Transverse colon (tissue), 4 donors: ENCODE measurements at regions not wholly inside any gene's neighbourhood (a gene's known extent, or its start where the extent isn't known, plus 50 kb on each side); places are given as distances from the start of the nearest gene placed in this dataset.

Experiments used
- DNase-seq: peaks from one replicate; pipeline ENCODE4 v3.0.0-alpha.2; 2019
- H3K27ac ChIP-seq, 4 donors: fragments of 200-600 bp; sonication (generic); 2 replicates each; pipeline ENCODE4 v1.5.1; 2016 to 2018; ENCODE audit warnings: inconsistent platforms in 4 of 4
- H3K27me3 ChIP-seq: fragments of 200-600 bp; sonication (generic); 2 replicates; pipeline ENCODE4 v1.5.1; 2017; ENCODE audit warnings: inconsistent platforms
- H3K36me3 ChIP-seq, 4 donors: fragments of 200-600 bp; sonication (generic); 2 replicates each; pipeline ENCODE4 v1.5.1; 2017 to 2019; ENCODE audit warnings: inconsistent platforms in 4 of 4
- H3K4me1 ChIP-seq, 4 donors: fragments of 200-600 bp; sonication (generic); 2 replicates each; pipeline ENCODE4 v1.5.1; 2017 to 2020; ENCODE audit warnings: inconsistent platforms in 4 of 4
- H3K4me3 ChIP-seq, 4 donors: fragments of 200-600 bp; sonication (generic); 1 replicate in 1 of 4; 2 replicates in 3 of 4; pipeline versions ENCODE4 v1.5.1 to v1.6.1; 2017 to 2019; ENCODE audit warnings: inconsistent platforms in 4 of 4
- H3K9me3 ChIP-seq, 2 donors: fragments of 200-600 bp; sonication (generic); 2 replicates each; pipeline ENCODE4 v1.5.1; 2017 to 2019; ENCODE audit warnings: inconsistent platforms in 2 of 2
- EP300 ChIP-seq: sonication (generic); formaldehyde crosslinking; IDR thresholded peaks from one replicate; pipeline ENCODE4 v1.6.1; 2017; ENCODE audit warnings: antibody characterized with exemption, low read depth
- POLR2A ChIP-seq: fragments of 450-650 bp; IDR thresholded peaks from one replicate; pipeline ENCODE4 v1.6.1; 2016; ENCODE audit warnings: antibody characterized with exemption, mild to moderate bottlenecking, moderate library complexity
- POLR2AphosphoS5 ChIP-seq, 3 donors: sonication (generic); formaldehyde crosslinking; IDR thresholded peaks; one replicate each; pipeline ENCODE4 v1.6.1; 2016; ENCODE audit warnings: antibody characterized with exemption in 3 of 3
- WGBS, 2 donors: methylation state at CpG; one replicate each; pipeline ENCODE4 v1.1.5; 2018; ENCODE audit warnings: low coverage in 1 of 2; 5-methylcytosine and 5-hydroxymethylcytosine counted together
- in situ Hi-C, 4 donors: fragments of 200-750 bp; cut with MboI; loops; one replicate each; pipeline versions ENCODE4 v1.15.0 to v1.15.1; 2017; ENCODE audit warnings: low sequenced_read_pairs in 3 of 4, low pct_ligation_motif_present in 1 of 4, low pct_unique_long_range_greater_than_20kb in 1 of 4
- intact Hi-C: fragments of 100-400 bp; cut with DNase I; formaldehyde crosslinking; loops from one replicate; pipeline ENCODE4 v1.15.1; 2023; ENCODE audit warnings: low total_unique reads
- TF ChIP-seq, protein P1 (sequence below), 5 experiments: fragments of 200-600 bp in 3 of 5; fragments of 450-650 bp in 2 of 5; sonication (generic) in 3 of 5; IDR thresholded peaks; 1 replicate in 2 of 5; 2 replicates in 3 of 5; pipeline ENCODE4 v1.5.1; 2016 to 2017; ENCODE audit warnings: antibody characterized with exemption in 5 of 5, inconsistent platforms in 3 of 5, mild to moderate bottlenecking in 2 of 5, moderate library complexity in 1 of 5

DNA sequence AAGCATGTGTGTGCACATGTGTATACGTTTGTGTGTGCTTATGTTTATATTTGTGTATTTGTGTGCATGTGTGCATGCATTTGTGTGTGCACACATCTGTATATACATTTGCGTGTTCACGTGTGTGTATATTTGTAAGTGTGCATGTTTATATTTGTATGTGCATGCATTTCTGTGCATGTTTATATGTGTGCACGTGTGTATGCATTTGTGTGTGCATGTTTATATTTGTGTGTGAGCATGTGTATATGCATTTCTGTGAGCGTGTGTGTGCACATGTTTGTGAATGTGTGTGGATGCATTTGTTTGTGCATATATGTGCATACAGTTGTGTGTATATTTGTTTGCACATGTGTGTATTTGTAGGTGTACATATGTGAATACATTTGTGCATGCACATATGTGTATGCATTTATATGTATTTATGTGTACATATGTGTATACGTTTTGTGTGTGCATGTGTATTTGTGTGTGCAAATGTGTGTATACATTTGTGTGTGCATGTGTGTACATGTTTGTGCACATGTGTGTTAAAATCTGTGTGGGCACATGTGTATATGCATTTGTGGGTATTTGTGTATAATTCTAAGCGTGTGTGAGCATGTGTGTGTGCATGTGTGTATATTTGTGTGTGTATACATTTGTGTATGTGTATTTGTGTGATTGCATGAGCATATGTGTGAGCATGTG, 140.4 kb upstream of the AFDN start:
- Histone ChIP-seq H3K27ac (no peak overlapping the region), H3K4me3 (no peak overlapping the region), H3K4me1 (peaks cover 0 to 18% (median 9%) of the 10 kb centered on the region in 4 donors), H3K27me3 (no peaks in the 10 kb centered on the region), H3K36me3 (no peaks in the 10 kb centered on the region), H3K9me3 (no peaks in the 10 kb centered on the region)
- intact Hi-C loops = no loop called here
- TF ChIP-seq EP300 (no peak), POLR2AphosphoS5 (IDR thresholded peaks at IDR 0.05) (no peak), POLR2A (no peak)
- TF ChIP-seq, protein P1, sequence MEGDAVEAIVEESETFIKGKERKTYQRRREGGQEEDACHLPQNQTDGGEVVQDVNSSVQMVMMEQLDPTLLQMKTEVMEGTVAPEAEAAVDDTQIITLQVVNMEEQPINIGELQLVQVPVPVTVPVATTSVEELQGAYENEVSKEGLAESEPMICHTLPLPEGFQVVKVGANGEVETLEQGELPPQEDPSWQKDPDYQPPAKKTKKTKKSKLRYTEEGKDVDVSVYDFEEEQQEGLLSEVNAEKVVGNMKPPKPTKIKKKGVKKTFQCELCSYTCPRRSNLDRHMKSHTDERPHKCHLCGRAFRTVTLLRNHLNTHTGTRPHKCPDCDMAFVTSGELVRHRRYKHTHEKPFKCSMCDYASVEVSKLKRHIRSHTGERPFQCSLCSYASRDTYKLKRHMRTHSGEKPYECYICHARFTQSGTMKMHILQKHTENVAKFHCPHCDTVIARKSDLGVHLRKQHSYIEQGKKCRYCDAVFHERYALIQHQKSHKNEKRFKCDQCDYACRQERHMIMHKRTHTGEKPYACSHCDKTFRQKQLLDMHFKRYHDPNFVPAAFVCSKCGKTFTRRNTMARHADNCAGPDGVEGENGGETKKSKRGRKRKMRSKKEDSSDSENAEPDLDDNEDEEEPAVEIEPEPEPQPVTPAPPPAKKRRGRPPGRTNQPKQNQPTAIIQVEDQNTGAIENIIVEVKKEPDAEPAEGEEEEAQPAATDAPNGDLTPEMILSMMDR (IDR thresholded peaks at IDR 0.05) = no peak
- DNase-seq = no peak
- in situ Hi-C loops = no loop called here
- 82 to 92% methylated on average over 6 to 7 of the region's 7 CpGs for WGBS, 2 donors

GRCh38 chr6:167687116-167687725, 139.5 kb upstream of the AFDN start:
- H3K4me1 ChIP-seq = peaks cover 0 to 14% (median 9%) of the 10 kb centered on the region in 4 donors
- H3K27me3 ChIP-seq = no peaks in the 10 kb centered on the region
- H3K27ac ChIP-seq = no peak overlapping the region
- no peak for DNase-seq
- 72 to 79% methylated on average over 11 to 18 of the region's 18 CpGs for WGBS, 2 donors
- H3K36me3 ChIP-seq = no peaks in the 10 kb centered on the region
- TF ChIP-seq POLR2AphosphoS5 (IDR thresholded peaks at IDR 0.05) (no peak), POLR2A (no peak), EP300 (no peak)
- TF ChIP-seq, protein P1 (IDR thresholded peaks at IDR 0.05) = no peak
- in situ Hi-C loops = no loop called here
- intact Hi-C loops = no loop called here
- no peak overlapping the region for H3K4me3 ChIP-seq
- no peaks in the 10 kb centered on the region for H3K9me3 ChIP-seq

- H3K27ac ChIP-seq = no peak overlapping the region
- H3K9me3 ChIP-seq = no peaks in the 10 kb centered on the region
- TF ChIP-seq POLR2A (no peak), POLR2AphosphoS5 (IDR thresholded peaks at IDR 0.05) (no peak), EP300 (no peak)
- TF ChIP-seq, protein P1 (IDR thresholded peaks at IDR 0.05) = no peak
- H3K4me3 ChIP-seq = no peak overlapping the region
- 90% methylated on average over 5 of the region's 6 CpGs; no CpG with 5 or more reads in 1 of the 2 donors for WGBS, 2 donors
- peaks cover 0 to 6% (median 5%) of the 10 kb centered on the region in 4 donors for H3K4me1 ChIP-seq
- H3K27me3 ChIP-seq = no peaks in the 10 kb centered on the region
- in situ Hi-C loops (no loop called here), intact Hi-C loops (no loop called here)
- no peaks in the 10 kb centered on the region for H3K36me3 ChIP-seq
- no peak for DNase-seq
These were observed 138.6 kb upstream of the AFDN start for GRCh38 chr6:167688123-167688522.

DNA sequence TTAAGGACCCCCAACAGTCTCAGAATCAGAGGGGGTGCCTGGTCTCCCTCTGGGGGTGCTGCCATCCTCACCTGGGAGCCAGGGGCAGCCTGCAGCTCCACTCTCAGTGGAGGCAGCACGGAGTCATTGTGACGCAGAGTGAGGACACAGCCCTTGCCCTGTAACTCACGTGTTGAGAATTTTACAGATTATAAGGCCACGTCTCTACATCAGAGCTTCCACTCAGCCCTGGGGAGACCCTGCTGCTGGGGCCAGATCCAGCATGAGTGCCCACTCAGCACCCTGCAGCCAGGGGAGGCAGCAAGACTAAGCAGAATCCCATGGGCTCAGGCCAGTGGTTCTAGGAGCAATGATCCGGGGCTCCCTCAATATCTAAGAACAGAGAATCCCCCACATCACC, 137.4 kb upstream of the AFDN start:
- in situ Hi-C loops = no loop called here
- no peak overlapping the region for H3K27ac ChIP-seq
- WGBS, 2 donors = 90% methylated on average over 5 of the region's 5 CpGs; no CpG with 5 or more reads in 1 of the 2 donors

More for the DNA sequence above, 137.4 kb upstream of the AFDN start:
- Histone ChIP-seq H3K36me3 (no peaks in the 10 kb centered on the region), H3K4me3 (no peak overlapping the region), H3K4me1 (no peaks in the 10 kb centered on the region), H3K27me3 (no peaks in the 10 kb centered on the region), H3K9me3 (no peaks in the 10 kb centered on the region)
- DNase-seq = no peak
- intact Hi-C loops = no loop called here
- TF ChIP-seq, protein P1 (IDR thresholded peaks at IDR 0.05) = no peak
- TF ChIP-seq POLR2AphosphoS5 (IDR thresholded peaks at IDR 0.05) (no peak), EP300 (no peak), POLR2A (no peak)
